GM18907 (cell line): ENCODE measurements at regions not wholly inside any gene's neighbourhood (a gene's known extent, or its start where the extent isn't known, plus 50 kb on each side); places are given as distances from the start of the nearest gene placed in this dataset.
"Not testable (repeated sequence)": the region's sequence is repeated elsewhere in the genome, so short reads cannot be mapped to it uniquely, and the experiment has no call there.

ENCODE experiments used
- ATAC-seq: cut with Tn5 transposase; IDR thresholded peaks from one replicate; pipeline ENCODE4 v1.9.1; 2021; ENCODE audit warnings: mild to moderate bottlenecking, moderate library complexity; ENCODE audit not compliant: unreplicated experiment

DNA sequence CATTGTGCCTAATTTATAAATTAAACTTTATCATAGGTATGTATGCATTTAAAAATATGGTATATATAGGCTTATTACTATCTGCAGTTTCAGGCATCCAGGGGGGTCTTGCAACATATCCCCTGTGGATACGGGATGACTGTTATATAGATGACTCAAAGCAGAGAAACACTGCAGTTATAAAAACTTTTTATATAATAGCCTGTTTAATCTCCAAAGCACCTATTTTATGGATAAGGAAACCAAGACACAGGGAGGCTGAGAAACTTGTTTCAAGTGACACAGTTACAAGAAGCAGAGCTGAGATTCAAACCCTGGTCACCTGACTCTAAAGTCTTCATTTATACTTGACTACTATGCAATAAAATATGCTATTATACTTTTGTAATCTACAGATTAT lies 897.7 kb downstream of the KCNA4 start:
- no peak for ATAC-seq

- ATAC-seq: no peak
Measured at GRCh38 chr11:29100967-29101366, 915.9 kb downstream of the KCNA4 start.

- no peak for ATAC-seq
Measured at GRCh38 chr11:29095821-29096220, 921.0 kb downstream of the KCNA4 start.

- ATAC-seq: no peak
Measured at GRCh38 chr11:29093416-29094120, 923.3 kb downstream of the KCNA4 start.

GRCh38 chr11:29087200-29087812 lies 929.5 kb downstream of the KCNA4 start:
- no peak for ATAC-seq

DNA sequence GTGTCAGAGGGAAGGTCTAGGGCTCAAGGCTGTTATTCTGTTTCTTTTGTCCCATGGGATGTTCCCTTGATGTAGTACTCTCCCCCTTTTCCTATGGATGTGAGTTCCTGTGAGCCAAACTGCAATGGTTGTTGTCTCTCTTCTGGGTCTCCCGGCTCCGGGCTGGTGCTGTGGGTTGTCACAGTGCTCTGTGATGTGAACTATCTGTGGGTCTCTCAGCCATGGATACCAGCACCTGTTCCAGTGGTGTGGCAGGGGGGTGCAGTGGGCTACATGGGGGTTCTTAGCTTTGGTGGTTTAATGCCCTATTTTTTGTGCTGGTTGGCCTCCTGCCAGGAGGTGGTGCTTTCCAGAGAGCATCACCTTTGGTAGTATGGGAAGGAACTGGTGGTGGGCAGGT lies 941.1 kb downstream of the KCNA4 start:
- no peak for ATAC-seq

DNA sequence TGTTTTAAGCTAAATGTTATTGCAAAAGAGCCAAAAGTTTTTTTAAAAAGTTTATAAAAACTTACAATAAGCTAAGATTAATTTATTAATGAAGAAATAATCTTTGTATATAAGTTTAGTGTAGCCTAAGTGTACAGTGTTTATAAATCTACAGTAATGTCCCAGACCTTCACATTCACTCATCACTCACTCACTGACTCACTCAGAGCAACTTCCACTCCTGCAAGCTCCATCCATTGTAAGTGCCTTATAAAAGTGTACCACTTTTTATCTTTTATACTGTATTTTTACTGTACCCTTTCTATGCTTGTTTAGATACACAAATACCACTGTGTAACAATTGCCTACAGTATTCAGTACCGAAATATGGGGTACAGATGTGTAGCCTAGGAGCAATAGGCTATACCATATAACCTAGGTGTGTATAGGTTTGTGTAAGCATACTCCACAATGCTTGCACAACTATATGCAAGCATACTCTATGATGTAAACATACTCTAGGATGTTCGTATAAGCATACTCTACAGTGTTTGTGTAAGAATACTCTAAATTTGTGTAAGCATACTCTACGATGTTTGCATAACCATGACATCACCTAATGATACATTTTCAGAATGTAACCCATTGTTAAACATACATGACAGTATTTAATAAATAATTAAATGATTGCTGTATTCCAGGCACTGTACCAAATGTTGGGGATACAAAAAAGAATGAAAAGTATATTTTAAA lies 953.0 kb downstream of the KCNA4 start:
- ATAC-seq: no peak

DNA sequence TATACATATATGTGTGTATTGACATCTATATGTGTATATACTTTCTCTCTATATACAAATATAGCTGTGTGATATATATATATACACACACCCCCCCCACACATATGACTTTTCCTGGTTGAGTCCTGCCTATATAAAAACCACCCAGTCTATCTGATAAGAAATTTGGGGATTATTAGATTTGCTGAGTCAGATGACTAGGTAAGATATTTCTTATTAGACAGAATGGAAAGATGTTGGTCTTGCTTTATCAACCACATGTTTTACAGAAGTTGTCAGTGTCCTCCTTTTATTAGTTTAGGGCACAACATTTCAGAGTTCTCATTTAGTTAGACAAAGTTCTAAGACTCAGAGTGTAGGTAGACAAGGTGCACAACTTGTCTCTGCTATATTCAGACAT lies 953.3 kb downstream of the METTL15 start:
- ATAC-seq: no peak

- not testable (repeated sequence) for ATAC-seq
Measured at GRCh38 chr11:29056487-29056886, 948.3 kb downstream of the METTL15 start.

DNA sequence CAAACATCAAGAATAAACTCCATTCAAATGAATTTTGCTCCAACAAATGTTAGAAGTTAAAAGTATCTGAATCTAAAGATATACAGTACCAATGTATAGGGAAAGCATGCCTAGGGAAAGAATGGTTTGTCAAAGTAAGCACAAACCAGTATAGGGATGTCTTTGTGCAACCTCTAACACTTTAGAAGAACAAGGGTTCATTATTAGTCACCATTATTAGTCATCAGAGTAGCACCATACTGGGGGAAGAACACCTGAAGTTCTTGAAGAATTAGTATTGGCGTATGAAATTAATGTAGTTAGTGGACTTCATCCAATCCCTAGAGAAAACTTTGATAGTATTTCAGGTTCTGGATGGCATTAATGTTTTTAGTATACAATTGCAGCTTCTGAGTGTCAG lies 943.7 kb downstream of the METTL15 start:
- ATAC-seq: no peak

GRCh38 chr11:29050962-29051361 lies 942.8 kb downstream of the METTL15 start:
- ATAC-seq: not testable (repeated sequence)

DNA sequence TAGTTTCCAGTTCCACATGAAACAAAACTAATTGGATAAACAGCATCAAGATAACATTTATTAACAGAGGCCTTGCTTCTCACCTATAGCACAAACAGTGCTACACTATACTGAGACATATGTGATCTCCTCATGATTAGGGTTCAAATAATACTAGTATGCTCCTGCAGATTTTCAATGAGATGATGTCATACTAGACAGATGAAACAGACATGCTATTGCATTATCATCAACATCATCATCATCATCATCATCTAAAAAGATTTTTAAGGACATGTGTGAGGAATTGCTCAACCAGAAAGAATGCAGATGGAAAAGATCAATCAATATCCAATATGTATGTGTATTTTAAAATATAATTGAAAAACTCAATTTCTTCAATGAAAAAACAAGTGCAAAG lies 932.3 kb downstream of the METTL15 start:
- no peak for ATAC-seq

- no peak for ATAC-seq
Measured at GRCh38 chr11:29032384-29033149, 924.4 kb downstream of the METTL15 start.

DNA sequence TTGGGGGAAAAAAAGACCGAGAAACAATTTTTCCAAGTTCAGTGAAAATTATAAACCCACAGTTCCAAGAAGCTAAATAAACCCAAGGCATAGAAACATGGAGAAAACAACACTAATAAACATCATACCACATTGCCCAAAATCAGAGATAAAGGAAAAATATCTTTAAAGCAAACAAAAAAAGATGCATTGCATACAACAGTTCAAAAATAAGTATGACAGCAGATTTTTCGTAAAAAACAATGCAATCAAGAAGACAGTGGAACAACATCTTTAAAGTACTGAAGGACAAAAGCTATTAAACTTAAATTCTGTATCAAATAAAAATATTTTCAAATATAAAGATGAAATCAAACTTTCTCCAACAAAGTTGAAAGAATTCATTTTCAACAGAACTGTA lies 921.3 kb downstream of the METTL15 start:
- no peak for ATAC-seq

DNA sequence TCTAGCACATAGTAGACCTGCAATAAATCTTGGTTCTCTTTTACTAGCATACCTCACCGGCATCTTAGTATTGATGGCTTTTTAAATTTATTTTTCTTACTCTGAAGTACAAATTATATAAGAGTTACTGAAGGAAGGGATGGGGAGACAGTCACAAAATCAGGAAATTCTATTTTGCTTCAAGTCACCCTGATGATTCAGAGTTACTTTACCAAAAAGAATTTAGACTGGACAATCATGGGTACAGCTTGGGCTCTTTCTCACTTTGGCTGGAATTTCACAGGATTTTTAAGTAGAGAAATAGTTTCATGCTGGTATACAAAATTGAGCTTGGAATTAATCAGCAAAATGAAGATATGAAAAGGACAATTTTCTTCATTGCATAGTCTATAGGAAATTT lies 919.2 kb downstream of the METTL15 start:
- ATAC-seq: no peak

GRCh38 chr11:29026286-29026685 lies 918.1 kb downstream of the METTL15 start:
- ATAC-seq: no peak

GRCh38 chr11:29025001-29025400 lies 916.8 kb downstream of the METTL15 start:
- ATAC-seq: no peak

DNA sequence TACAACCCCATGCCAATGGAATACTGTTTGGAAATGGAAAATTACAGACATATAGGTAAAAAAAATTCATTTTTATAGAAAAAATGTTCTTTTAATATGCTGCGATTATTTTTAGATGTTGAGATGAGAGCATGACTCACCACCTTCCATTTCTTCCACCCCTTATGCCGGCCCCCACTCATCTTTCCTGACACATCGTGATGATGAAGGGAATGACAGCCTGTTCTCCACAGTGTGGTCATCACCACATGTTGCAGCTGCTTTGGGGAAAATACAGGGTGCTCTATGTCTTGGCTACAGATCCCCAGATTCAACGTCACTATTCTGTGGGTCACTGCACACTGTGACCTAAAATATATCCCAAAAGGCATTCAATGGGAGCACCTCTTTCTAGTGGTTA lies 916.2 kb downstream of the METTL15 start:
- no peak for ATAC-seq

DNA sequence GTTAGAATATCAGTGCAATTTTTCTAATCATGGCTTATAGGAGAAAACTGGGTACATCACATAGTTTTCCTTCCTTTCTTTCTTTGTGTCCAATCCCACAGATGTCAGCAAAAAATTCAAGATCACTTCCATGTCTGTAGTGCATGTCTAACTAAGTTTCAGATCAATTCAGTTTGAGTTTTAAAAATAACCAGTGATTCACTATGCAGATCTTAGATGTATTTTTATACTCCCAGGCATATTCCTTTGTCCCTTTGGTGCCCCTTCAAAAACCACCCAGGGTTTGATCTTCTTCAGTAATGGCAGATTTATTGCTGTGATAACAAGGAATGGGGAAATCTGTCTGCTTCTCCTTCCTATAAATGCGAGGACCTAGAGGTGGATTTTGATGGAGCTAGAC lies 915.6 kb downstream of the METTL15 start:
- no peak for ATAC-seq

DNA sequence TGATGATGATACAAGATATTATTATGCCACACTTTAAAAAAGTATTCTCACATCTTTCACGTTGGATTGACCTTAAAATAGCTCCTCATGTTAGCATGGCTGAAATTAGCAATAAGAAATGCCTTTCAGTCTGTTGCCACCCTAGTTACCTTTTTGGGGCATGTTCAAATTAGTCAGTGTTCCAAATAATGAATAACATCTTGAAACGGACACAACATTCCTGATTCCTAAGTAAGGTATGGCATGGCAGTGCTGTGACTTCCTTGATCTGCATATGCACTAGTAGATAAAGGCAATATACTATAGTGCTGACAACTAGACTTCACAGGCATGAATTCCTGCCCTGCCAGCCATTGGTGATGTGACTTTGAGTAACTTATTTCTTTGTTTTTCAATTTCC lies 914.5 kb downstream of the METTL15 start:
- no peak for ATAC-seq

GRCh38 chr11:29019960-29020683 lies 911.9 kb downstream of the METTL15 start:
- no peak for ATAC-seq
